Ectodermal cell (in vitro differentiated cells): ENCODE measurements at regions not wholly inside any gene's neighbourhood (a gene's known extent, or its start where the extent isn't known, plus 50 kb on each side); places are given as distances from the start of the nearest gene placed in this dataset.

Source experiments
- H3K27ac ChIP-seq: 2 replicates; pipeline ENCODE4 v1.7.0; 2013; ENCODE audit warnings: mild to moderate bottlenecking, low read depth, low read length; ENCODE audit not compliant: insufficient read depth, poor library complexity, severe bottlenecking
- H3K27me3 ChIP-seq: 2 replicates; pipeline ENCODE4 v1.7.0; 2013; ENCODE audit warnings: mild to moderate bottlenecking, low read length; ENCODE audit not compliant: insufficient read depth, control insufficient read depth, poor library complexity, severe bottlenecking
- H3K36me3 ChIP-seq: one replicate; pipeline ENCODE4 v1.7.0; 2013; ENCODE audit warnings: low read length; ENCODE audit not compliant: control insufficient read depth, insufficient read depth
- H3K4me1 ChIP-seq: one replicate; pipeline ENCODE4 v1.7.0; 2013; ENCODE audit warnings: low read length; ENCODE audit not compliant: control insufficient read depth, insufficient read depth
- H3K4me3 ChIP-seq: 2 replicates; pipeline ENCODE4 v1.7.0; 2013; ENCODE audit warnings: low read depth, low read length, control low read depth; ENCODE audit not compliant: insufficient read depth
- H3K9me3 ChIP-seq: 2 replicates; pipeline ENCODE4 v1.7.0; 2013; ENCODE audit warnings: mild to moderate bottlenecking, low read length, moderate library complexity; ENCODE audit not compliant: control insufficient read depth
- WGBS, 2 experiments: methylation state at CpG; one replicate each; pipeline ENCODE4 v1.1.7; 2013; ENCODE audit warnings: missing lambda C conversion rate in 2 of 2; 5-methylcytosine and 5-hydroxymethylcytosine counted together

- H3K9me3 ChIP-seq = no peaks in the 10 kb centered on the region
- no peaks in the 10 kb centered on the region for H3K4me1 ChIP-seq
- H3K27ac ChIP-seq = no peak overlapping the region
- H3K4me3 ChIP-seq = no peak overlapping the region
- H3K27me3 ChIP-seq = no peaks in the 10 kb centered on the region
- 69 to 76% methylated on average over 1 of the region's 1 CpG for WGBS, 2 experiments
- no peaks in the 10 kb centered on the region for H3K36me3 ChIP-seq
Measured at GRCh38 chr2:117519238-117519637, 295.3 kb upstream of the DDX18 start.

DNA sequence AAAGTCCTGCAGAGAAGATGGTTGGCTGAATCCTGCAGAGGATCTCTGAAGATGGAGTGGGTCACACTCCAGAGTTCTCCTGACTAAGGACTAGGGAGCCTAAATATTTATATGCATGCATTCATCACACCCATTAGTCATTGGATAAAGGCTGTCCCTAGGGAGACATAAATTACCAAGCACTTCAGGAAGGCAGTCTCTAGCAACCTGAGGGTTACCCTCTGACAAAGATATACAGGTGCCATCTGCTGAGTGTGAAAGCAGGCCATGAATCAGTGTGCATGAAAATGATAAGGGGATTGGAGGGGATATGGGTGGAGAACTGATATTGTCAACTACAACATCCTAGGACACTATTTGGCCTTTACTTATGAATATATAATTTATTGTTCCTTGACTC lies 294.8 kb upstream of the DDX18 start:
- Histone ChIP-seq H3K27ac (no peak overlapping the region), H3K4me3 (no peak overlapping the region), H3K4me1 (no peaks in the 10 kb centered on the region), H3K36me3 (no peaks in the 10 kb centered on the region), H3K9me3 (no peaks in the 10 kb centered on the region), H3K27me3 (no peaks in the 10 kb centered on the region)

DNA sequence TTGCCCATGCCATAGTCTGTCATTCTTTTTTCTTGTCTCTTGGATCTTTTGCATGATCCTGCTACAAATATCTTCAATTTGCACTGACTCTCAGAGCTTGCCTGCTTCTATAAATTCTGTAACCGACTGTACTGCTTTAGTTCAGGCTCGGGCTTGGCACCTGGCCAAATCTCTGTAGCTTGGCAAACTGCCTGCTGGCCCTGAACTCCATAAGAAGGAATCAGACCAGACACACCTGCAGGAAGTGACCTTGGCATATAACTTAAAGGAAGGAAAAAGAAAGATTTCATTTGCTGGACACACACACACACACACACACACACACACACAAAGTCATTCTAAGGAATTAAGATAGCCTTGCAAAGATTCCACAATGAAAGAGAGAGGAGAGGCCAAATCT lies 291.2 kb upstream of the DDX18 start:
- H3K27ac ChIP-seq = no peak overlapping the region
- 90 to 93% methylated on average over 2 of the region's 2 CpGs for WGBS, 2 experiments
- H3K27me3 ChIP-seq = no peaks in the 10 kb centered on the region
- no peaks in the 10 kb centered on the region for H3K4me1 ChIP-seq
- H3K36me3 ChIP-seq = no peaks in the 10 kb centered on the region
- no peaks in the 10 kb centered on the region for H3K9me3 ChIP-seq
- H3K4me3 ChIP-seq = no peak overlapping the region

- H3K27ac ChIP-seq = no peak overlapping the region
- H3K4me1 ChIP-seq = no peaks in the 10 kb centered on the region
- no peak overlapping the region for H3K4me3 ChIP-seq
- 95 to 96% methylated on average over 1 of the region's 1 CpG for WGBS, 2 experiments
- no peaks in the 10 kb centered on the region for H3K36me3 ChIP-seq
- no peaks in the 10 kb centered on the region for H3K27me3 ChIP-seq
- no peaks in the 10 kb centered on the region for H3K9me3 ChIP-seq
Measured at GRCh38 chr2:117523711-117524238, 290.7 kb upstream of the DDX18 start.

DNA sequence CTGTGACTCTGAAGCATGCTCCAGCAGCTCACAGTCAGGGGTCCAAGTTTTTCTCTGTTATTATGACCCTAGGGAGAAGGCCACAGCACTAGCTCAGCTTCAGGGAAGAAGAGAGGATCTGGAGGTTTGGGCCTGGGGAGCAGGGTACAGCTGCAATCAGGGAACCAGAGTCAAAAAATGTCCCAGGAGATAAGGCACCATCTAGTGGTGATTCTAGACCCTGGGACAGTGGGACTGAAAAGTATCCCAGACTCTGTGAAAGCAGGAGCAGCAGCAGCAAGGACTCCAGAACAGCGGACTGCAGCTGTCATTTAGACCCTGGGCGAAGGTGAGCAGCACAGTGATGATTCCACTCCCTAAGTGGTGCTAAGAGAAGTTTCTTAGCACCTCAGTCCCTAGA lies 278.4 kb upstream of the DDX18 start:
- WGBS, 2 experiments = 67 to 70% methylated on average over 2 of the region's 2 CpGs
- Histone ChIP-seq H3K4me1 (no peaks in the 10 kb centered on the region), H3K36me3 (no peaks in the 10 kb centered on the region), H3K9me3 (no peaks in the 10 kb centered on the region), H3K4me3 (no peak overlapping the region), H3K27ac (no peak overlapping the region), H3K27me3 (no peaks in the 10 kb centered on the region)

GRCh38 chr2:117537032-117537431 lies 277.5 kb upstream of the DDX18 start:
- Histone ChIP-seq H3K4me3 (no peak overlapping the region), H3K36me3 (no peaks in the 10 kb centered on the region), H3K27ac (no peak overlapping the region), H3K4me1 (no peaks in the 10 kb centered on the region), H3K9me3 (no peaks in the 10 kb centered on the region), H3K27me3 (no peaks in the 10 kb centered on the region)
- 88 to 89% methylated on average over 4 of the region's 4 CpGs for WGBS, 2 experiments

DNA sequence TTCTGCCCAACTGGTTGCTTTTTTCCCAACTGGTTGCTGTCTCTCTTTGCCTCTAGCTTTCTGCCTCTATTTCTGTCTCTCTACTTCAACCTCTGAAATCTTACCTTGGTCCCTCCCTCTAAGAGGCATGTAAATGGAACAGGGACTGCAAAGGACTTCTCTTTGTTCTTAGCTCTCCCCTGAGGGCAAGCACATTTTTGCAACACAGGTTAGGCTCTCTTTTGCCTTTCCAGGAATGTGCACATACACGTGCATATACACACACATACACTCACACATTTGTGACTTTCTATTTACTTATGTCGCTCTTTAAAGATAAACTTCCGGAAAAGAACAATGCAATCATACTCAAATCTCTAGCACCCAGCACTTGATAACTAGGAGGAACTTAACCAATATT lies 262.6 kb upstream of the DDX18 start:
- 71 to 75% methylated on average over 3 of the region's 3 CpGs for WGBS, 2 experiments
- no peak overlapping the region for H3K4me3 ChIP-seq
- H3K27ac ChIP-seq = no peak overlapping the region
- no peaks in the 10 kb centered on the region for H3K9me3 ChIP-seq
- no peaks in the 10 kb centered on the region for H3K4me1 ChIP-seq
- H3K27me3 ChIP-seq = no peaks in the 10 kb centered on the region
- no peaks in the 10 kb centered on the region for H3K36me3 ChIP-seq

DNA sequence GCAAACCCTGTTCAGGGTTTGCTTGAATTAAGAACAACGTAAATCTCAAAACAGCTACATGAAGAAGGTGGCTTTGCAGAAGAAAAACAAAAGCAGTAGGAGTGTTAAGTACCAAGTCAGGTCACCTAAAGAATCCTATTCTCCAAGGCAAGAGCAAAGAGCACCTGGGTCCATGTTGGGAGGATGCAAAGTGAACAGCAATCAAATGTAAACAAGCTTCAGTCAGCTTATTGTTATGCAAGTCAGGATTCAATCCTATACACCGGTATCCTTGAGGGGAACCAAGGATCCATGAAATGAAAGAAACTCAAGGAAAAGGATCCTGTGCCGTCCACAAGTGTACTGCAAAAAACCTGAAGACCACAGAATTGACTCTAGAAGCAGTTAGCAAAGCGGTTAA lies 261.0 kb upstream of the DDX18 start:
- Histone ChIP-seq H3K27ac (no peak overlapping the region), H3K4me3 (no peak overlapping the region), H3K4me1 (no peaks in the 10 kb centered on the region), H3K9me3 (no peaks in the 10 kb centered on the region), H3K27me3 (no peaks in the 10 kb centered on the region), H3K36me3 (no peaks in the 10 kb centered on the region)
- 44 to 48% methylated on average over 4 of the region's 4 CpGs for WGBS, 2 experiments

GRCh38 chr2:117555965-117556364 lies 258.5 kb upstream of the DDX18 start:
- H3K36me3 ChIP-seq = no peaks in the 10 kb centered on the region
- H3K27ac ChIP-seq = no peak overlapping the region
- H3K4me3 ChIP-seq = no peak overlapping the region
- H3K4me1 ChIP-seq = no peaks in the 10 kb centered on the region
- no peaks in the 10 kb centered on the region for H3K27me3 ChIP-seq
- H3K9me3 ChIP-seq = no peaks in the 10 kb centered on the region
- WGBS, 2 experiments = 84 to 92% methylated on average over 5 of the region's 5 CpGs

- no peaks in the 10 kb centered on the region for H3K36me3 ChIP-seq
- H3K27ac ChIP-seq = no peak overlapping the region
- H3K9me3 ChIP-seq = no peaks in the 10 kb centered on the region
- H3K4me1 ChIP-seq = no peaks in the 10 kb centered on the region
- WGBS, 2 experiments = 83 to 100% methylated on average over 2 to 3 of the region's 3 CpGs
- H3K27me3 ChIP-seq = no peaks in the 10 kb centered on the region
- H3K4me3 ChIP-seq = no peak overlapping the region
Measured at GRCh38 chr2:117557626-117558025, 256.9 kb upstream of the DDX18 start.

DNA sequence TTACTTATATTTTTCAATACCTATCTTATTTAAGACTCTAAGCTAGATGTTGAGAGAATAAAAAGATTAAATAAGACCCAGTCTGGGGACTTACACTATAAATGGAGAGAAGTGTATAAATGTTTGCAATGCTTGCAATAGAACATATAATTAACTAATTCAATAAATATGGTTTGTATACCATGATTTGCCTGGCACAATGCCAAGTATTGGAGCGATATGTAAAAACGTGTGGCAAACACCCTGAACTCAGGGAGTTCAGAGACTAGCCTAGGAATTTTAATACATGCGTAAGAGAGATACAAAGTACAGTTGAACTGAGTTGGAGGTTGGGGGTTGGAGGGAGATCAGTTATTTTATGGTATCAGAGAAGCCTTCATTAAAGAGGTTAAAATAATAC lies 251.8 kb upstream of the DDX18 start:
- H3K27me3 ChIP-seq = no peaks in the 10 kb centered on the region
- no peak overlapping the region for H3K4me3 ChIP-seq
- no peaks in the 10 kb centered on the region for H3K4me1 ChIP-seq
- 92 to 97% methylated on average over 3 of the region's 3 CpGs for WGBS, 2 experiments
- no peak overlapping the region for H3K27ac ChIP-seq
- H3K9me3 ChIP-seq = no peaks in the 10 kb centered on the region
- H3K36me3 ChIP-seq = no peaks in the 10 kb centered on the region
